IPS DF 4.7 (cell line): ENCODE measurements at regions not wholly inside any gene's neighbourhood (a gene's known extent, or its start where the extent isn't known, plus 50 kb on each side); places are given as distances from the start of the nearest gene placed in this dataset.
"Not testable (repeated sequence)": the region's sequence is repeated elsewhere in the genome, so short reads cannot be mapped to it uniquely, and the experiment has no call there.

Experiments
- DNase-seq: peaks from one replicate; pipeline ENCODE4 v3.0.0-alpha.2; 2013; ENCODE audit warnings: low spot score; ENCODE audit errors: extremely low read depth

- DNase-seq, result not testable (repeated sequence)
These were observed 157.7 kb downstream of the GIPC2 start for GRCh38 chr1:78203410-78203982.

- no peak for DNase-seq
These were observed 164.4 kb downstream of the GIPC2 start for GRCh38 chr1:78210175-78210574.

GRCh38 chr1:78211483-78212092, 165.8 kb downstream of the GIPC2 start:
- no peak for DNase-seq

- DNase-seq, result no peak
These were observed 168.6 kb downstream of the GIPC2 start for GRCh38 chr1:78214334-78214733.

GRCh38 chr1:78222225-78222959, 176.6 kb downstream of the GIPC2 start:
- DNase-seq, result no peak

DNA sequence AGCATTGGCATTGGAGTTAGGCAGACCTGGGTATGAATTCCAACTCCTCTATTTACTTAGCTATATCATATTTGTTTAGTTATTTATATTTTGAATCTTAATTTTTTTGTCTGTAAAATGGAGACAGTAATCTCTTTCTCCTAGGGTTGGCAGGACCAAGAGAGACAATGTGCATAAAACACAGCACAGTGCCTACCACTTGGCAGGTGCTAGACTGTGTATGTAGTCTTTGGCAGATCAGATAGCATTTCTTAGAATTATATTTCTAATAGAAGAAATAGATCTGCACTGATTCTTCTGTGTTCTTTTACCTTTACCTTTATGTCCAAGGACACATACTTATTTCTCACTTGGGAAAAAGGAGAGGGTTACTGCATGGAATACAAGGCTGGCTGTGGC, 177.2 kb downstream of the GIPC2 start:
- no peak for DNase-seq

- no peak for DNase-seq
These were observed 177.8 kb downstream of the GIPC2 start for GRCh38 chr1:78223417-78224215.

DNA sequence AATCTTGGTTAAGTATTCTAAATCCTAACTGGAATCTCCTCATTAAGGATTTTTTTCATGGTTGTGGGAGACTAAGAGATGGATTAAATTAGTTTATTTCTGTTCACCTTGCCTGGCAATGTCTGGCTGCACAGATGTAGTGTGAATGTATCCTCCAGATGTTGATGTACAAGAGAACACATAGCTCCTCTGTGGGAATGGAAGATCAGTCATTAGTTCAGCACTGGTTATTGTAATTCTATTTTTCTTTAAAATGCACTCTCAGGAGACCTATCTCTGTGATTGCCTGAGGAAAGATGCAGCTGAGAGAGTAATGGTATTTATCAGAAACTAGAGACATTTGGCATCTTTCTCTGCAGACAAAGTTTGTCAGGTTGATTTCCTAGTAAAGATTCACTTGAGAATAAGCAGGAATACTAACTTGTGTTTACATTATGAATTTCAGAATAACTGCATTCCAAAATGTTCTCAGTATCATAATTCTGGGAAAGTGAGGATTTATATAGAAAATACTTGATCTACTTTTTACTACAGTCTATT, 178.6 kb downstream of the GIPC2 start:
- DNase-seq, result no peak

DNA sequence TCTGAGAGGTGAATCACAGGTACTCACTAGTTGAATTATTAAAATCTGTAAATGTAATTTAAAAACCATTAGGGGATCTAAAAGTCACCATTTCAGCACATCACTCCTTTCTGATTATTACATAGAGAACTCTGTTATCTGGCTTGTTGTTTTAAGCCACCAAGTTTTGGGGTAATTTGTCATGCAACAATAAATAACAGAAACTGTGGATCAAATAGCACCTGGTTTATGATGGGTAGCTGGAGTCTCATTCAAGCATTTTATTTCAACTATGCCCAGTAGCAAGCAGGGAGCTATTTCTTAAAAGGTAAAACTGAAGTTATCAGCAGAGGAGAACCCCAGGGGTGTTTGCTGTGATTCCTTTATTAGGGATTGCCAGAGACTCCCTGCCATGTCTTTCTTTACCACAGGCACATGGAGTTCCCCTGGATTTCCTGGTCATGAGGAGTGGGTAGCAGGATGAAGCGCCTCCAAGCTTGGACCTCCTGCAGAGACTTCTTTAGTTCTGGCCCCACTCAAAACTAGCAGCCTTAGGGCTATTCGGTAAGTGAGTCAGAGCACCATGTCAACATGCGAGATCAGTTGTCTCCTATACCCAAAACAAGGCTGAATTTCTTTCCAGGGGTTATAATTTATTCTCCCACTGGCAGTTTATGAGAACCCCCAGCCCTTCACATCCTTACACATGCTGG, 179.2 kb downstream of the GIPC2 start:
- no peak for DNase-seq

DNA sequence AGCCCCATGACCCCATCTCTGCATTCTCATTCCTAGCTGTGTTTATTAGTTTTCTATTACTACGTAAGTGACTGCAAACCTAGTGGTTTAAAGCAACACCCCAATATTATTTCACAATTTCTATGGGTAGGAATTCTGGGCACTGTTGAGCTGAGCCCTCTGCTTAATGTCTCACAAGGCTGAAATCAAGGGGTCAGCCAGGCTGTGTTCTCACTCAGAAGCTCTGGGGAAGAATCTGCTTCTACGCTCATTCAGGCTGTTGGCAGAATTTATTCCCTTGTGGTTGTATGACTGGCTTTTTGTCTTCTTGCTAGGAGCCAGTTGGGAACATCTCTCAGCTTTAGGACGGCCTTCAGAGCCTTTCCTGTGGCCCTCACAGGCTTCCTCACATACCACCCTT, 181.0 kb downstream of the GIPC2 start:
- DNase-seq, result no peak

DNA sequence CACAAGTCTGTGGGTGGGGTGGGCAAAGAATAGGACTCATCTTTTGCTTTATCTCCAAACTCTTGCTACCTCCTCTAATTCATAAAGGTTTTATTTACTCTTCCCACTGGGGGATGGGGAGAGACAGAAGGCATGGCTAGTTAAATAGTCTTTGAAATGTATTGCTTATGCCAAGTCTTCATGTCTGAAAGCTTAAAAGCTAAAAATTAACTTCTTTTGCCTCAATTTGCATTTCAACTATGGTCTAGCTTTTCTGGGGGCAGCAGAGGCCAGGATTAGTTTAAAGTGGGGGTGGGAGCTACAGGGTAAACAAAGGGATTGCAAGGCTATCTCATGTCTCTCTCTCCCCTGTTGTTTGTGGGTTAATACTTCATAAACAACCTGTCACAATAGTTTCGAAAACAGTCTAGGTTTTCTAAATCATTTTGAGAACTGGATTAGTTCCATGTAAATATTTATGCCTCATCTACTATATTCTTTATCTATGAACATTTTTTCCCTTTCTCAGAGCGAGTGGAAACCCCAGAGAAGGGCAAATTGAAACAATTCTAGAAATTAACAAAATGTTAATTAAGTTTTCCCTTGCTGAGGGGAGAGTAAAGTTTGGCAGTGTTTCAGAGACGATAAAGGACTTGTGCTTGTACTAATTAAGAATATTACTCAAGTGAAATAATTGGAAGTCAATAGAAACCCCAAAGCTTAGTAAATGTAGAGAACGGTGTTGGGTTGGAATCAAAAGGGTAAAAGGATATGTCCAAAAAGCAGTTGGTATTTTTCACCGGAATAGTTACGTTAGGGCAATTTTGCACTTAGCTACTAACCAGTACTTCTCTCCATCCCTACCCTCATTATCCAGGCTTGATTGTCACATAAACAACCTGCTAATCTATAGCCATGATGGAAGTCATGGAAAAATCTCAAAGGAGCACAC, 182.2 kb downstream of the GIPC2 start:
- no peak for DNase-seq

- no peak for DNase-seq
These were observed 183.6 kb downstream of the GIPC2 start for GRCh38 chr1:78229344-78229743.

- DNase-seq, result no peak
These were observed 185.7 kb downstream of the GIPC2 start for GRCh38 chr1:78231477-78231876.

GRCh38 chr1:78231894-78232293, 186.1 kb downstream of the GIPC2 start:
- no peak for DNase-seq

- DNase-seq, result no peak
These were observed 186.9 kb downstream of the GIPC2 start for GRCh38 chr1:78232630-78233029.

GRCh38 chr1:78234496-78234895, 188.7 kb downstream of the GIPC2 start:
- DNase-seq, result no peak

GRCh38 chr1:78236716-78237115, 190.9 kb downstream of the GIPC2 start:
- DNase-seq, result no peak

DNA sequence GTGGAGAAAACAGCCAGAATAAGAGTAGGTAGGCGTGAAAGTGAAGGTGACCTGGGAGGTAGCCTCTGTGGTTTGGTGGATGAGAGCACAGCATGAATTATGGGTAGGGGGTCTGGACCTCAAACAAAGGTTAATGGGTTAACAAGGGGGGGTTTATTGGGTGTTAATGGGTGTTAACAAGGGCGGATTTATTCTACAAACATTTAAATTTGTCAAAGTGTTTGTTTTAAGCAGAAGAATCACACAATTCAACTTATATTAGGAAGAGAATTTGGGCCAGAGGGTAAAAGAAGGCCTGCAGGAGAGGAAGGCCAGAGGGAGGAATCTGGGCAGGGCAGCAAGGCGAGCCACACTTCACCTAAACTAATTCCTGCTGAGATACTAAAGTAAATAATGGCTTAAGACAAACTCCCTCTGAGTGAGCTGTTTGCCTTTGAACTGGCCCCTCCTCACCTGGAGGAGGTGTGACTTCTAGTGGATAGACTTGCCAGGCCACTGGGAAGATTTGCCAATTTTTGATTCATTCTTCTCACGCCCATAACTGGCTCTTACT, 191.7 kb downstream of the GIPC2 start:
- DNase-seq, result peak; percentile 49

DNA sequence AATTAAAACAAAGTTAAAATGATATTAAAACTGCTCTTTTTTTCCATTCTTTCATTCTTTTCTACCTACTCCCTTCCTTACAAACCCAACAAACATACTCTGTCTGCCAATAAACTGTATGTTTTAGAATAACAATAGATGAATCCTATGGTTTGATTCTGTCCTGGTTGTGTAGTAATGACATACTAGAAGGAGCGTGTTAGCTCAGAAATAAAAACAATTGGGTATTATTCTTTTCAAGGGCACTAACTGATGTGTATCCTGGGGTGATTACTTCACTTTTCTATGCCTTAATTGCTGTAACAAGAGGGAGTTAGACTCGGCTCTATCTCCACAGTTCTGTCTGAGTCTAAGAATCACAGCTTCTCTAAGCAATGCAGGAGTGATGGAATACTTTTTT, 194.4 kb downstream of the GIPC2 start:
- no peak for DNase-seq

- DNase-seq, result no peak
These were observed 195.0 kb downstream of the GIPC2 start for GRCh38 chr1:78240755-78241154.
